ENCODE measurements at regions not wholly inside any gene's neighbourhood (a gene's known extent, or its start where the extent isn't known, plus 50 kb on each side); places are given as distances from the start of the nearest gene placed in this dataset.

GRCh38 chr6:93677264-93677965 lies 258.1 kb upstream of the EPHA7 start:
- DNase-seq (ENCODE audit: low read depth, low spot score) (no peak), ATAC-seq (no peak)
- Histone ChIP-seq H4K20me1 (ENCODE audit: insufficient read depth) (no peaks in the 10 kb centered on the region), H2AFZ (ENCODE audit: low read depth, low read length, poor library complexity, severe bottlenecking) (no peak overlapping the region), H3K27ac (ENCODE audit: low read depth, low read length) (no peak overlapping the region), H3K9me2 (ENCODE audit: insufficient read depth) (no peaks in the 10 kb centered on the region), H3K36me3 (ENCODE audit: control insufficient read depth in 1 of 2, insufficient read depth in 2 of 2, low read length in 2 of 2) (no peaks in the 10 kb centered on the region), H3K9ac (ENCODE audit: low read length) (no peak overlapping the region), H3K9me3 (ENCODE audit: control insufficient read depth in 1 of 2, insufficient read depth in 1 of 2, low read depth in 1 of 2, low read length in 2 of 2) (peaks cover 0 to 4% of the 10 kb centered on the region in 2 experiments; a peak in 1 of 4 replicates), H3K79me2 (ENCODE audit: insufficient read depth, low read length) (no peaks in the 10 kb centered on the region), H3K4me3 (replicated peaks in 1 of 2; ENCODE audit: low read depth in 1 of 2, low read length in 2 of 2) (no peak overlapping the region), H3K4me1 (ENCODE audit: control insufficient read depth in 1 of 2, insufficient read depth in 2 of 2, low read length in 2 of 2) (no peaks in the 10 kb centered on the region), H3K4me2 (ENCODE audit: low read length) (no peak overlapping the region), H3K27me3 (ENCODE audit: insufficient read depth, low read length) (no peaks in the 10 kb centered on the region)
- TF ChIP-seq ATF3 (IDR thresholded peaks at IDR 0.05) (no peak), CBX3 (IDR thresholded peaks at IDR 0.05; ENCODE audit: low read depth) (no peak), POLR2A (IDR thresholded peaks at IDR 0.05; ENCODE audit: borderline replicate concordance, extremely low read depth, insufficient read depth, insufficient read length) (no peak), RAD21 (IDR thresholded peaks at IDR 0.05; ENCODE audit: low read depth) (no peak), ZFX (IDR thresholded peaks at IDR 0.05) (no peak), EGR1 (IDR thresholded peaks at IDR 0.05; ENCODE audit: low read depth) (no peak), ZNF274 (IDR thresholded peaks at IDR 0.05; ENCODE audit: low read depth, low read length) (no peak), CTCF (IDR thresholded peaks at IDR 0.05 in 2 of 3, conservative IDR thresholded peaks at IDR 0.05 in 1 of 3; ENCODE audit: borderline replicate concordance in 1 of 3, insufficient read depth in 1 of 3, low read depth in 2 of 3, low read length in 2 of 3) (no peak)
- POLR2A ChIA-PET, result no interaction called here
- RAD21 ChIA-PET (ENCODE audit: low non-redundant PET in 1 of 2, low total read pairs in 2 of 2, uncharacterized antibody in 2 of 2, unreplicated experiment in 2 of 2), result no interaction called here
- CTCF ChIA-PET, result no interaction called here
- BruUV-seq (replicated peaks), result no TSS peak
- intact Hi-C loops (cut with micrococcal nuclease), result no loop called here

- Histone ChIP-seq H3K9me3 (ENCODE audit: control insufficient read depth in 1 of 2, insufficient read depth in 1 of 2, low read depth in 1 of 2, low read length in 2 of 2) (peaks cover 0 to 4% of the 10 kb centered on the region in 2 experiments; a peak in 1 of 4 replicates), H3K9ac (ENCODE audit: low read length) (no peak overlapping the region), H3K27me3 (ENCODE audit: insufficient read depth, low read length) (no peaks in the 10 kb centered on the region), H3K27ac (ENCODE audit: low read depth, low read length) (no peak overlapping the region), H3K4me2 (ENCODE audit: low read length) (no peak overlapping the region), H3K9me2 (ENCODE audit: insufficient read depth) (no peaks in the 10 kb centered on the region), H4K20me1 (ENCODE audit: insufficient read depth) (no peaks in the 10 kb centered on the region), H3K4me1 (ENCODE audit: control insufficient read depth in 1 of 2, insufficient read depth in 2 of 2, low read length in 2 of 2) (no peaks in the 10 kb centered on the region), H3K36me3 (ENCODE audit: control insufficient read depth in 1 of 2, insufficient read depth in 2 of 2, low read length in 2 of 2) (no peaks in the 10 kb centered on the region), H2AFZ (ENCODE audit: low read depth, low read length, poor library complexity, severe bottlenecking) (no peak overlapping the region), H3K4me3 (replicated peaks in 1 of 2; ENCODE audit: low read depth in 1 of 2, low read length in 2 of 2) (no peak overlapping the region), H3K79me2 (ENCODE audit: insufficient read depth, low read length) (no peaks in the 10 kb centered on the region)
- CTCF ChIA-PET, result no interaction called here
- no peak for DNase-seq (ENCODE audit: low read depth, low spot score)
- RAD21 ChIA-PET (ENCODE audit: low non-redundant PET in 1 of 2, low total read pairs in 2 of 2, uncharacterized antibody in 2 of 2, unreplicated experiment in 2 of 2), result no interaction called here
- BruUV-seq (replicated peaks), result no TSS peak
- ATAC-seq, result no peak
- POLR2A ChIA-PET, result no interaction called here
- no peak for TF ChIP-seq CBX3 (IDR thresholded peaks at IDR 0.05; ENCODE audit: low read depth)
- no peak for TF ChIP-seq CEBPB (IDR thresholded peaks at IDR 0.05; ENCODE audit: low read depth)
- TF ChIP-seq SP1 (IDR thresholded peaks at IDR 0.05; ENCODE audit: low read depth), result no peak
- TF ChIP-seq ZFX (IDR thresholded peaks at IDR 0.05), result no peak
- no peak for TF ChIP-seq ZNF274 (IDR thresholded peaks at IDR 0.05; ENCODE audit: low read depth, low read length)
- TF ChIP-seq MAX (IDR thresholded peaks at IDR 0.05), result no peak
- no peak for TF ChIP-seq SRF (IDR thresholded peaks at IDR 0.05; ENCODE audit: low read depth)
- no peak for TF ChIP-seq JUND (IDR thresholded peaks at IDR 0.05)
- no peak for TF ChIP-seq ELF1 (IDR thresholded peaks at IDR 0.05; ENCODE audit: borderline replicate concordance, low read depth)
- TF ChIP-seq CTCF (IDR thresholded peaks at IDR 0.05 in 2 of 3, conservative IDR thresholded peaks at IDR 0.05 in 1 of 3; ENCODE audit: borderline replicate concordance in 1 of 3, insufficient read depth in 1 of 3, low read depth in 2 of 3, low read length in 2 of 3), result no peak
- TF ChIP-seq RAD21 (IDR thresholded peaks at IDR 0.05; ENCODE audit: low read depth), result no peak
- TF ChIP-seq FOSL1 (IDR thresholded peaks at IDR 0.05; ENCODE audit: low read depth), result no peak
- no peak for TF ChIP-seq SIN3A (IDR thresholded peaks at IDR 0.05; ENCODE audit: low read depth)
- no peak for TF ChIP-seq EZH2 (IDR thresholded peaks at IDR 0.05)
- intact Hi-C loops (cut with micrococcal nuclease), result no loop called here
Measured at GRCh38 chr6:93676581-93676980, 257.2 kb upstream of the EPHA7 start.

Data from HCT116 (cell line).